ENCODE measurements at regions not wholly inside any gene's neighbourhood (a gene's known extent, or its start where the extent isn't known, plus 50 kb on each side); places are given as distances from the start of the nearest gene placed in this dataset.

DNA sequence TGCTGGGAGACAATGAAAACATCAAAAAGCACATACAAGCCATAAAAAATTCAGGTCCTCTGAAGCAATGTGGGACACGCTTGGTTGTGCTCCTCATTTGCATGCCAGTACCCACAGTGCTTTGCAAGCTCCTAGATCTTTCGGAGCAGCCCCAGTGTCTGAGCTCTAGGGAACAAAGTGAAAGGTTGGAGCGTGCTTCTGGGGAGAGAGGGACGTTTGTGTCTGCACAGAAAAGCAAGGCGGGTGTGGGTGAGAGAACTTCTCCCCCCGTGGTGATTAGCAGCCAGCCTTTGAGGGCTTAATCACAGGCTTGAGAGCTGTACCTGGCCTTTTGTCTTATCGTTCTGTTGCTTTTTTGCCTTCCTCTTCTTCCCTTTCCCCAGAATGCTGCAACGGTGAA lies 76.7 kb upstream of the HABP2 start:
- TF ChIP-seq CTCF (IDR thresholded peaks at IDR 0.05; ENCODE audit: borderline replicate concordance, extremely low read depth, low read length, poor library complexity, severe bottlenecking): no peak
- TF ChIP-seq EZH2 (IDR thresholded peaks at IDR 0.05; ENCODE audit: borderline replicate concordance, low read depth, low read length, severe bottlenecking): no peak
